HEK293 (cell line): ENCODE measurements at regions not wholly inside any gene's neighbourhood (a gene's known extent, or its start where the extent isn't known, plus 50 kb on each side); places are given as distances from the start of the nearest gene placed in this dataset.
"Not testable (repeated sequence)": the region's sequence is repeated elsewhere in the genome, so short reads cannot be mapped to it uniquely, and the experiment has no call there.

Source experiments
- ATF2 ChIP-seq: fragments of 450-650 bp; formaldehyde crosslinking; IDR thresholded peaks from 2 replicates; pipeline ENCODE4 v1.5.1; 2016; ENCODE audit warnings: missing biosample characterization, missing genetic modification characterization, low read depth
- CTCF ChIP-seq: fragments of 450-650 bp; formaldehyde crosslinking; IDR thresholded peaks from 2 replicates; pipeline ENCODE4 v1.5.1; 2016; ENCODE audit warnings: missing biosample characterization, missing genetic modification characterization
- KLF8 ChIP-seq: fragments of 450-650 bp; formaldehyde crosslinking; IDR thresholded peaks from 2 replicates; pipeline ENCODE4 v1.5.1; 2016; ENCODE audit warnings: missing biosample characterization, missing genetic modification characterization

- not testable (repeated sequence) for TF ChIP-seq KLF8 (tag by site-specific recombination); ATF2; CTCF (tag by site-specific recombination)
Measured at GRCh38 chr7:3159926-3160325, 116.3 kb upstream of the CARD11 start.
